ENCODE measurements at regions not wholly inside any gene's neighbourhood (a gene's known extent, or its start where the extent isn't known, plus 50 kb on each side); places are given as distances from the start of the nearest gene placed in this dataset.

DNA sequence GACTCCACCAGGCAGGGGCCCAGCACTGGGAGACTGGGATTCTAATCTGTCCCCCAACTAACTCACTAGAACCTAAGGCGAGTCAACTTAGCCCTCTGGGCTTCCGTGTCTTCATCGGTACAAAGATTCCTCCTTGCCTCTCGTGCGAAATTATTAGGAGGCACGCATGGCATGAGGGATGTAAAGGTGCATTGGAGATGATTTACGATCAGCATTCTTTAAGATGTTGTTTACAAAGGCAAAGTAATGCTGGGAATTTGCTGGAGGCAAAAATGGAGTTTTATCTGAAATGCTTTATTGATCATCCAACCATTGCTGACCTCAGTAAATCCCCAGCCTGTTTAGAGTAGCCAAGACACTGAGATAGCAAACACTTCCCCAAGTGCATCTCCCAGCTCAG, 171.8 kb upstream of the KLHL29 start:
- TF ChIP-seq, protein P1, sequence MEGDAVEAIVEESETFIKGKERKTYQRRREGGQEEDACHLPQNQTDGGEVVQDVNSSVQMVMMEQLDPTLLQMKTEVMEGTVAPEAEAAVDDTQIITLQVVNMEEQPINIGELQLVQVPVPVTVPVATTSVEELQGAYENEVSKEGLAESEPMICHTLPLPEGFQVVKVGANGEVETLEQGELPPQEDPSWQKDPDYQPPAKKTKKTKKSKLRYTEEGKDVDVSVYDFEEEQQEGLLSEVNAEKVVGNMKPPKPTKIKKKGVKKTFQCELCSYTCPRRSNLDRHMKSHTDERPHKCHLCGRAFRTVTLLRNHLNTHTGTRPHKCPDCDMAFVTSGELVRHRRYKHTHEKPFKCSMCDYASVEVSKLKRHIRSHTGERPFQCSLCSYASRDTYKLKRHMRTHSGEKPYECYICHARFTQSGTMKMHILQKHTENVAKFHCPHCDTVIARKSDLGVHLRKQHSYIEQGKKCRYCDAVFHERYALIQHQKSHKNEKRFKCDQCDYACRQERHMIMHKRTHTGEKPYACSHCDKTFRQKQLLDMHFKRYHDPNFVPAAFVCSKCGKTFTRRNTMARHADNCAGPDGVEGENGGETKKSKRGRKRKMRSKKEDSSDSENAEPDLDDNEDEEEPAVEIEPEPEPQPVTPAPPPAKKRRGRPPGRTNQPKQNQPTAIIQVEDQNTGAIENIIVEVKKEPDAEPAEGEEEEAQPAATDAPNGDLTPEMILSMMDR (IDR thresholded peaks at IDR 0.05; ENCODE audit: low read depth, low read length, poor library complexity, severe bottlenecking) = no peak
- TF ChIP-seq EZH2phosphoT487 (IDR thresholded peaks at IDR 0.05; ENCODE audit: borderline replicate concordance, low read length) = no peak
